Transverse colon (tissue), 4 donors: ENCODE measurements at regions not wholly inside any gene's neighbourhood (a gene's known extent, or its start where the extent isn't known, plus 50 kb on each side); places are given as distances from the start of the nearest gene placed in this dataset.
"Not testable (repeated sequence)": the region's sequence is repeated elsewhere in the genome, so short reads cannot be mapped to it uniquely, and the experiment has no call there.

ENCODE experiments used
- DNase-seq: peaks from one replicate; pipeline ENCODE4 v3.0.0-alpha.2; 2019
- H3K27ac ChIP-seq, 4 donors: fragments of 200-600 bp; sonication (generic); 2 replicates each; pipeline ENCODE4 v1.5.1; 2016 to 2018; ENCODE audit warnings: inconsistent platforms in 4 of 4
- H3K27me3 ChIP-seq: fragments of 200-600 bp; sonication (generic); 2 replicates; pipeline ENCODE4 v1.5.1; 2017; ENCODE audit warnings: inconsistent platforms
- H3K36me3 ChIP-seq, 4 donors: fragments of 200-600 bp; sonication (generic); 2 replicates each; pipeline ENCODE4 v1.5.1; 2017 to 2019; ENCODE audit warnings: inconsistent platforms in 4 of 4
- H3K4me1 ChIP-seq, 4 donors: fragments of 200-600 bp; sonication (generic); 2 replicates each; pipeline ENCODE4 v1.5.1; 2017 to 2020; ENCODE audit warnings: inconsistent platforms in 4 of 4
- H3K4me3 ChIP-seq, 4 donors: fragments of 200-600 bp; sonication (generic); 1 replicate in 1 of 4; 2 replicates in 3 of 4; pipeline versions ENCODE4 v1.5.1 to v1.6.1; 2017 to 2019; ENCODE audit warnings: inconsistent platforms in 4 of 4
- H3K9me3 ChIP-seq, 2 donors: fragments of 200-600 bp; sonication (generic); 2 replicates each; pipeline ENCODE4 v1.5.1; 2017 to 2019; ENCODE audit warnings: inconsistent platforms in 2 of 2
- CTCF ChIP-seq, 5 experiments: fragments of 200-600 bp in 3 of 5; fragments of 450-650 bp in 2 of 5; sonication (generic) in 3 of 5; IDR thresholded peaks; 1 replicate in 2 of 5; 2 replicates in 3 of 5; pipeline ENCODE4 v1.5.1; 2016 to 2017; ENCODE audit warnings: antibody characterized with exemption in 5 of 5, inconsistent platforms in 3 of 5, mild to moderate bottlenecking in 2 of 5, moderate library complexity in 1 of 5
- EP300 ChIP-seq: sonication (generic); formaldehyde crosslinking; IDR thresholded peaks from one replicate; pipeline ENCODE4 v1.6.1; 2017; ENCODE audit warnings: antibody characterized with exemption, low read depth
- POLR2A ChIP-seq: fragments of 450-650 bp; IDR thresholded peaks from one replicate; pipeline ENCODE4 v1.6.1; 2016; ENCODE audit warnings: antibody characterized with exemption, mild to moderate bottlenecking, moderate library complexity
- POLR2AphosphoS5 ChIP-seq, 3 donors: sonication (generic); formaldehyde crosslinking; IDR thresholded peaks; one replicate each; pipeline ENCODE4 v1.6.1; 2016; ENCODE audit warnings: antibody characterized with exemption in 3 of 3
- WGBS, 2 donors: methylation state at CpG; one replicate each; pipeline ENCODE4 v1.1.5; 2018; ENCODE audit warnings: low coverage in 1 of 2; 5-methylcytosine and 5-hydroxymethylcytosine counted together
- in situ Hi-C, 4 donors: fragments of 200-750 bp; cut with MboI; loops; one replicate each; pipeline versions ENCODE4 v1.15.0 to v1.15.1; 2017; ENCODE audit warnings: low sequenced_read_pairs in 3 of 4, low pct_ligation_motif_present in 1 of 4, low pct_unique_long_range_greater_than_20kb in 1 of 4
- intact Hi-C: fragments of 100-400 bp; cut with DNase I; formaldehyde crosslinking; loops from one replicate; pipeline ENCODE4 v1.15.1; 2023; ENCODE audit warnings: low total_unique reads

GRCh38 chr1:221276896-221277409 is 397.7 kb downstream of the HLX start:
- intact Hi-C loops (no loop called here), in situ Hi-C loops (no loop called here)
- H3K27me3 ChIP-seq = no peaks in the 10 kb centered on the region
- H3K4me1 ChIP-seq = no peaks in the 10 kb centered on the region
- H3K27ac ChIP-seq = no peak overlapping the region
- no peaks in the 10 kb centered on the region for H3K9me3 ChIP-seq
- TF ChIP-seq EP300 = no peak
- TF ChIP-seq CTCF (IDR thresholded peaks at IDR 0.05) = no peak
- TF ChIP-seq POLR2AphosphoS5 (IDR thresholded peaks at IDR 0.05) = no peak
- TF ChIP-seq POLR2A = no peak
- no peaks in the 10 kb centered on the region for H3K36me3 ChIP-seq
- 78 to 83% methylated on average over 1 of the region's 1 CpG for WGBS, 2 donors
- DNase-seq = no peak
- no peak overlapping the region for H3K4me3 ChIP-seq

- Histone ChIP-seq H3K4me1 (no peaks in the 10 kb centered on the region), H3K36me3 (no peaks in the 10 kb centered on the region), H3K4me3 (no peak overlapping the region), H3K9me3 (no peaks in the 10 kb centered on the region), H3K27ac (no peak overlapping the region), H3K27me3 (no peaks in the 10 kb centered on the region)
- in situ Hi-C loops = no loop called here
- intact Hi-C loops = no loop called here
- no peak for DNase-seq
- TF ChIP-seq CTCF (IDR thresholded peaks at IDR 0.05) = no peak
- TF ChIP-seq POLR2AphosphoS5 (IDR thresholded peaks at IDR 0.05) = no peak
- no peak for TF ChIP-seq POLR2A
- TF ChIP-seq EP300 = no peak
Observed at GRCh38 chr1:221279146-221279545, 399.9 kb downstream of the HLX start.

- Histone ChIP-seq H3K9me3 (no peaks in the 10 kb centered on the region), H3K4me1 (no peaks in the 10 kb centered on the region), H3K4me3 (no peak overlapping the region), H3K27ac (no peak overlapping the region), H3K36me3 (no peaks in the 10 kb centered on the region), H3K27me3 (no peaks in the 10 kb centered on the region)
- 32 to 33% methylated on average over 1 of the region's 1 CpG for WGBS, 2 donors
- DNase-seq = no peak
- TF ChIP-seq CTCF (IDR thresholded peaks at IDR 0.05) (no peak), EP300 (no peak), POLR2A (no peak), POLR2AphosphoS5 (IDR thresholded peaks at IDR 0.05) (no peak)
- in situ Hi-C loops = no loop called here
- intact Hi-C loops = no loop called here
Observed at GRCh38 chr1:221283532-221283931, 404.3 kb downstream of the HLX start.

- H3K4me3 ChIP-seq = no peak overlapping the region
- no peak overlapping the region for H3K27ac ChIP-seq
- DNase-seq = no peak
- in situ Hi-C loops (no loop called here), intact Hi-C loops (no loop called here)
- TF ChIP-seq POLR2AphosphoS5 (IDR thresholded peaks at IDR 0.05) = no peak
- no peak for TF ChIP-seq EP300
- TF ChIP-seq CTCF (IDR thresholded peaks at IDR 0.05) = no peak
- TF ChIP-seq POLR2A = no peak
- H3K27me3 ChIP-seq = no peaks in the 10 kb centered on the region
- no peaks in the 10 kb centered on the region for H3K36me3 ChIP-seq
- H3K9me3 ChIP-seq = no peaks in the 10 kb centered on the region
- 0 to 23% methylated on average over 1 of the region's 1 CpG for WGBS, 2 donors
- H3K4me1 ChIP-seq = no peaks in the 10 kb centered on the region
Observed at GRCh38 chr1:221284028-221284427, 404.8 kb downstream of the HLX start.

GRCh38 chr1:221284991-221285390 is 405.7 kb downstream of the HLX start:
- WGBS, 2 donors = 87 to 100% methylated on average over 3 to 14 of the region's 14 CpGs

GRCh38 chr1:221285458-221286210 is 406.4 kb downstream of the HLX start:
- H3K27me3 ChIP-seq, H3K9me3 ChIP-seq, intact Hi-C loops, H3K4me3 ChIP-seq, in situ Hi-C loops, DNase-seq, H3K27ac ChIP-seq, H3K4me1 ChIP-seq, H3K36me3 ChIP-seq: not testable (repeated sequence)
- 96% methylated on average over 40 of the region's 45 CpGs; no CpG with 5 or more reads in 1 of the 2 donors for WGBS, 2 donors

More at GRCh38 chr1:221284991-221285390, 405.7 kb downstream of the HLX start:
- H3K27ac ChIP-seq, H3K9me3 ChIP-seq, H3K27me3 ChIP-seq, H3K36me3 ChIP-seq, in situ Hi-C loops, DNase-seq, intact Hi-C loops, H3K4me1 ChIP-seq, H3K4me3 ChIP-seq: not testable (repeated sequence)
